HL-60 (cell line): ENCODE measurements at regions not wholly inside any gene's neighbourhood (a gene's known extent, or its start where the extent isn't known, plus 50 kb on each side); places are given as distances from the start of the nearest gene placed in this dataset.

Experiments used
- CTCF ChIP-seq: IDR thresholded peaks from one replicate; pipeline ENCODE4 v1.5.1; 2011; ENCODE audit warnings: low read length, control low read depth, inconsistent platforms; ENCODE audit not compliant: insufficient read depth
- POLR2AphosphoS5 ChIP-seq: IDR thresholded peaks from 2 replicates; pipeline ENCODE4 v1.6.1; 2012; ENCODE audit warnings: low read depth
- REST ChIP-seq: IDR thresholded peaks from 2 replicates; pipeline ENCODE4 v1.6.1; 2012; ENCODE audit warnings: low read depth; ENCODE audit not compliant: insufficient replicate concordance

GRCh38 chr4:135510582-135510981 is 1309.0 kb upstream of the PABPC4L start:
- TF ChIP-seq CTCF (no peak), REST (no peak), POLR2AphosphoS5 (no peak)
